Esophagus muscularis mucosa (tissue), 3 donors: ENCODE measurements at regions not wholly inside any gene's neighbourhood (a gene's known extent, or its start where the extent isn't known, plus 50 kb on each side); places are given as distances from the start of the nearest gene placed in this dataset.

Experiments
- CTCF ChIP-seq, 3 experiments: fragments of 200-600 bp in 2 of 3; fragments of 450-650 bp in 1 of 3; sonication (generic) in 2 of 3; IDR thresholded peaks; one replicate each; pipeline ENCODE4 v1.5.1; 2017 to 2019; ENCODE audit warnings: antibody characterized with exemption in 3 of 3, mild to moderate bottlenecking in 2 of 3, moderate library complexity in 1 of 3
- POLR2AphosphoS5 ChIP-seq, 2 donors: sonication (generic); formaldehyde crosslinking; IDR thresholded peaks; one replicate each; pipeline ENCODE4 v1.6.1; 2017; ENCODE audit warnings: antibody characterized with exemption in 2 of 2

- TF ChIP-seq CTCF (IDR thresholded peaks at IDR 0.05) = no peak
- no peak for TF ChIP-seq POLR2AphosphoS5 (IDR thresholded peaks at IDR 0.05)
Measured at GRCh38 chr5:67542479-67542878, 345.9 kb upstream of the CD180 start.
